Caco-2 (cell line): ENCODE measurements at regions not wholly inside any gene's neighbourhood (a gene's known extent, or its start where the extent isn't known, plus 50 kb on each side); places are given as distances from the start of the nearest gene placed in this dataset.

Experiments used
- BruUV-seq: library from RNA; stranded (reverse); fragments of 400-500 nt; replicated peaks from 2 replicates; lab custom pipeline; 2021; lab: Mats Ljungman, UMichigan
- CTCF ChIA-PET: fragments of 300-600 bp; sonication (Branson Sonifier 250); formaldehyde crosslinking; loops from one replicate; lab custom pipeline; 2022; ENCODE audit warnings: antibody characterized with exemption; lab: Charles Lee
- POLR2A ChIA-PET: fragments of 300-600 bp; sonication (Branson Sonifier 250); formaldehyde crosslinking; loops from one replicate; lab custom pipeline; 2022; ENCODE audit warnings: antibody characterized with exemption; lab: Charles Lee
- DNase-seq, 2 experiments: peaks; one replicate each; pipeline versions ENCODE4 v3.0.0 to v3.0.0-alpha.2; 2020 to 2022
- H3K27me3 ChIP-seq: replicated peaks from 2 replicates; pipeline ENCODE4 v1.6.0; 2011; ENCODE audit warnings: low read length; ENCODE audit not compliant: control insufficient read depth, insufficient read depth
- H3K36me3 ChIP-seq: 2 replicates; pipeline ENCODE4 v1.5.1; 2011; ENCODE audit warnings: low read length; ENCODE audit not compliant: control insufficient read depth, insufficient read depth
- H3K4me1 ChIP-seq: fragments of 250-450 bp; sonication (Bioruptor Pico); 2 replicates; pipeline ENCODE4 v1.5.1; 2020; ENCODE audit warnings: mild to moderate bottlenecking
- H3K4me3 ChIP-seq: 2 replicates; pipeline ENCODE4 v1.5.1; 2011; ENCODE audit warnings: low read depth, mild to moderate bottlenecking, control low read depth, low read length
- H3K9me3 ChIP-seq: fragments of 250-450 bp; sonication (Bioruptor Pico); 2 replicates; pipeline ENCODE4 v1.5.1; 2020; ENCODE audit warnings: mild to moderate bottlenecking, moderate library complexity
- H3K27ac Mint-ChIP-seq: one replicate; pipeline ENCODE4 v1.8.0; 2022; ENCODE audit warnings: mixed read lengths; ENCODE audit not compliant: unreplicated experiment
- H3K27me3 Mint-ChIP-seq: one replicate; pipeline ENCODE4 v1.8.0; 2022; ENCODE audit warnings: mixed read lengths; ENCODE audit not compliant: insufficient read depth, unreplicated experiment
- H3K36me3 Mint-ChIP-seq: one replicate; pipeline ENCODE4 v1.8.0; 2022; ENCODE audit warnings: mild to moderate bottlenecking, mixed read lengths; ENCODE audit not compliant: insufficient read depth, unreplicated experiment
- H3K4me1 Mint-ChIP-seq: one replicate; pipeline ENCODE4 v1.8.0; 2022; ENCODE audit warnings: low read depth, mixed read lengths; ENCODE audit not compliant: unreplicated experiment
- H3K4me3 Mint-ChIP-seq: one replicate; pipeline ENCODE4 v1.8.0; 2022; ENCODE audit warnings: mild to moderate bottlenecking, moderate library complexity, mixed read lengths; ENCODE audit not compliant: unreplicated experiment
- H3K9me3 Mint-ChIP-seq: one replicate; pipeline ENCODE4 v1.8.0; 2022; ENCODE audit warnings: mixed read lengths; ENCODE audit not compliant: unreplicated experiment
- CTCF ChIP-seq, 2 experiments: fragments of 200-600 bp in 1 of 2; IDR thresholded peaks; 1 replicate in 1 of 2; 2 replicates in 1 of 2; pipeline versions ENCODE4 v1.5.1 to v1.8.0; 2011 to 2022; ENCODE audit warnings: antibody characterized with exemption in 1 of 2, control low read depth in 1 of 2, inconsistent platforms in 1 of 2, low read depth in 1 of 2, low read length in 1 of 2, mild to moderate bottlenecking in 1 of 2, moderate library complexity in 1 of 2; ENCODE audit not compliant: insufficient read depth in 1 of 2, severe bottlenecking in 1 of 2, unreplicated experiment in 1 of 2
- intact Hi-C: fragments of 100-400 bp; cut with micrococcal nuclease; formaldehyde crosslinking; loops from one replicate; pipeline ENCODE4 v1.10.0; 2022; ENCODE audit not compliant: unreplicated experiment

- Mint-ChIP-seq H3K27me3 (no peaks in the 10 kb centered on the region), H3K9me3 (no peaks in the 10 kb centered on the region), H3K36me3 (no peaks in the 10 kb centered on the region), H3K27ac (no peak overlapping the region), H3K4me3 (no peak overlapping the region), H3K4me1 (no peaks in the 10 kb centered on the region)
- Histone ChIP-seq H3K4me1 (no peaks in the 10 kb centered on the region), H3K27me3 (no peaks in the 10 kb centered on the region), H3K9me3 (no peaks in the 10 kb centered on the region), H3K4me3 (no peak overlapping the region), H3K36me3 (no peaks in the 10 kb centered on the region)
- intact Hi-C loops = no loop called here
- no peak for DNase-seq
- TF ChIP-seq CTCF (IDR thresholded peaks at IDR 0.05; ENCODE audit: insufficient read depth in 1 of 2, low read depth in 1 of 2, low read length in 1 of 2, severe bottlenecking in 1 of 2, unreplicated experiment in 1 of 2) = no peak
- ChIA-PET CTCF (no interaction called here), POLR2A (no interaction called here)
- BruUV-seq = no TSS peak
Observed at GRCh38 chr2:51628917-51629316, 597.0 kb upstream of the NRXN1 start.

GRCh38 chr2:51624995-51625394 lies 593.1 kb upstream of the NRXN1 start:
- POLR2A ChIA-PET = no interaction called here
- H3K27me3 Mint-ChIP-seq = no peaks in the 10 kb centered on the region
- H3K4me3 Mint-ChIP-seq = no peak overlapping the region
- Histone ChIP-seq H3K4me3 (no peak overlapping the region), H3K9me3 (no peaks in the 10 kb centered on the region), H3K27me3 (no peaks in the 10 kb centered on the region), H3K4me1 (no peaks in the 10 kb centered on the region), H3K36me3 (no peaks in the 10 kb centered on the region)
- H3K4me1 Mint-ChIP-seq = no peaks in the 10 kb centered on the region
- H3K36me3 Mint-ChIP-seq = no peaks in the 10 kb centered on the region
- no peak for DNase-seq
- no peak overlapping the region for H3K27ac Mint-ChIP-seq
- CTCF ChIA-PET = no interaction called here
- no TSS peak for BruUV-seq
- intact Hi-C loops = no loop called here
- no peak for TF ChIP-seq CTCF (IDR thresholded peaks at IDR 0.05; ENCODE audit: insufficient read depth in 1 of 2, low read depth in 1 of 2, low read length in 1 of 2, severe bottlenecking in 1 of 2, unreplicated experiment in 1 of 2)
- no peaks in the 10 kb centered on the region for H3K9me3 Mint-ChIP-seq

GRCh38 chr2:51620796-51621195 lies 588.9 kb upstream of the NRXN1 start:
- CTCF ChIA-PET = no interaction called here

More at GRCh38 chr2:51620796-51621195, 588.9 kb upstream of the NRXN1 start:
- H3K36me3 Mint-ChIP-seq = no peaks in the 10 kb centered on the region
- H3K9me3 Mint-ChIP-seq = peaks cover 10% of the 10 kb centered on the region
- intact Hi-C loops = no loop called here
- H3K9me3 ChIP-seq = peaks cover 2% of the 10 kb centered on the region
- H3K4me1 Mint-ChIP-seq = no peaks in the 10 kb centered on the region
- no TSS peak for BruUV-seq
- H3K4me3 ChIP-seq = no peak overlapping the region
- no peaks in the 10 kb centered on the region for H3K4me1 ChIP-seq
- H3K27me3 Mint-ChIP-seq = no peaks in the 10 kb centered on the region
- no peaks in the 10 kb centered on the region for H3K27me3 ChIP-seq
- no peak for DNase-seq
- no peak for TF ChIP-seq CTCF (IDR thresholded peaks at IDR 0.05; ENCODE audit: insufficient read depth in 1 of 2, low read depth in 1 of 2, low read length in 1 of 2, severe bottlenecking in 1 of 2, unreplicated experiment in 1 of 2)
- no peaks in the 10 kb centered on the region for H3K36me3 ChIP-seq
- H3K27ac Mint-ChIP-seq = no peak overlapping the region
- POLR2A ChIA-PET = no interaction called here
- H3K4me3 Mint-ChIP-seq = no peak overlapping the region
